ENCODE measurements at regions not wholly inside any gene's neighbourhood (a gene's known extent, or its start where the extent isn't known, plus 50 kb on each side); places are given as distances from the start of the nearest gene placed in this dataset.

DNA sequence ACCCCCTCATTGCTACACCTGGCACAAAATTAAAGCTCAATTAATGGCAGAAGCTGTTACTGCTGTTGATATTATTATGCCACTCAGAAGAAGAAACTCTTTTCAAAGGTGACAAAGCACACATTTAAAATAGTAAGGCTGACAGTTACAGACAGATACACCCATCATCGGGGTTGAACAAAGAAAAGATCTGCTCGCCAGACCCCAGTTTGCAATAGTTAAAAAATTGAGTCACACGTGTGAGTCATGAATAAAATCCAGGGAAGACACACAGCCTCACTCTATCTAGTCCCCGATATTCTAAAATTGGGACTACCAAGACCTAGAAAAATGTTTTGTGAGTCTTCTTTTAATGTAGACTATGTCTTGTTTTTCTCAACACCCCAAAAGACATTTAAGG is 330.0 kb upstream of the SOX9 start:
- Histone ChIP-seq H3K56ac (replicated peaks; ENCODE audit: insufficient read length, low read depth, low read length) (no peak overlapping the region), H3K9ac (replicated peaks in 1 of 4; ENCODE audit: extremely low read depth in 1 of 4, low read depth in 3 of 4, low read length in 3 of 4) (no peak overlapping the region), H4K20me1 (replicated peaks in 1 of 2; ENCODE audit: control insufficient read depth in 1 of 2, insufficient read depth in 2 of 2, low read length in 2 of 2) (no peaks in the 10 kb centered on the region), H3K36me3 (ENCODE audit: control insufficient read depth in 2 of 4, insufficient read depth in 4 of 4, low read length in 3 of 4) (no peaks in the 10 kb centered on the region), H2AK5ac (ENCODE audit: low read depth, low read length) (no peak overlapping the region), H3K23ac (ENCODE audit: insufficient read length) (no peak overlapping the region), H3K4me2 (ENCODE audit: insufficient read depth in 1 of 2, low read depth in 2 of 2, low read length in 2 of 2) (no peak overlapping the region), H3K27ac (ENCODE audit: low read depth, low read length) (no peak overlapping the region), H3K27me3 (replicated peaks in 1 of 4; ENCODE audit: control insufficient read depth in 3 of 4, extremely low read depth in 1 of 4, insufficient read depth in 3 of 4, low read length in 3 of 4) (no peaks in the 10 kb centered on the region), H3K4me3 (ENCODE audit: extremely low read depth in 1 of 4, insufficient read depth in 2 of 4, low read depth in 3 of 4, low read length in 4 of 4) (no peak overlapping the region), H2AFZ (ENCODE audit: low read length) (no peak overlapping the region), H3K79me2 (ENCODE audit: control insufficient read depth in 1 of 2, insufficient read depth in 2 of 2, low read length in 2 of 2) (no peaks in the 10 kb centered on the region), H2BK5ac (ENCODE audit: low read depth, low read length) (no peak overlapping the region), H2BK12ac (ENCODE audit: low read depth, low read length) (no peak overlapping the region), H3K18ac (ENCODE audit: extremely low read depth, low read length) (no peak overlapping the region), H4K8ac (ENCODE audit: extremely low read depth, insufficient read depth, low read length) (no peak overlapping the region), H3K79me1 (ENCODE audit: low read depth, low read length) (no peaks in the 10 kb centered on the region), H4K91ac (replicated peaks; ENCODE audit: insufficient read length, low read length) (no peak overlapping the region), H3K4me1 (replicated peaks in 1 of 4; ENCODE audit: control insufficient read depth in 3 of 4, insufficient read depth in 4 of 4, low read length in 3 of 4) (no peaks in the 10 kb centered on the region), H3K4ac (replicated peaks; ENCODE audit: insufficient read length, low read depth, low read length) (no peak overlapping the region), H2BK15ac (ENCODE audit: low read length) (no peak overlapping the region), H3K23me2 (ENCODE audit: low read depth, low read length) (no peaks in the 10 kb centered on the region), H2BK120ac (replicated peaks; ENCODE audit: low read depth, low read length) (no peak overlapping the region), H3K14ac (ENCODE audit: insufficient read length) (no peak overlapping the region), H4K5ac (ENCODE audit: insufficient read length, low read depth, low read length) (no peak overlapping the region), H3K9me3 (ENCODE audit: insufficient read depth in 2 of 2, low read depth in 1 of 2, low read length in 1 of 2) (no peaks in the 10 kb centered on the region), H2BK20ac (ENCODE audit: low read length) (no peak overlapping the region)
- FAIRE-seq (no peak), DNase-seq (ENCODE audit: low read depth in 1 of 2, low spot score in 2 of 2) (no peak)
- TF ChIP-seq SIN3A (conservative IDR thresholded peaks at IDR 0.05 in 1 of 2, IDR thresholded peaks at IDR 0.05 in 1 of 2; ENCODE audit: low read depth in 1 of 2, low read length in 2 of 2) (no peak), EZH2 (IDR thresholded peaks at IDR 0.05; ENCODE audit: low read depth, low read length, severe bottlenecking) (no peak), EP300 (IDR thresholded peaks at IDR 0.05; ENCODE audit: borderline replicate concordance in 1 of 2, low read depth in 2 of 2, low read length in 2 of 2) (no peak), ATF2 (IDR thresholded peaks at IDR 0.05; ENCODE audit: low read length) (no peak), TEAD4 (IDR thresholded peaks at IDR 0.05; ENCODE audit: low read depth, low read length) (no peak), KDM4A (IDR thresholded peaks at IDR 0.05; ENCODE audit: low read depth, low read length, severe bottlenecking) (no peak)
- ChIA-PET CTCF (ENCODE audit: partially characterized antibody) (no interaction called here), POLR2A (ENCODE audit: partially characterized antibody) (no interaction called here)
- WGBS, 2 experiments (ENCODE audit: extremely low coverage in 1 of 2, insufficient coverage in 1 of 2, insufficient read length in 1 of 2, insufficient replicate concordance in 2 of 2, low coverage in 1 of 2, low lambda C conversion rate in 2 of 2, missing lambda C conversion rate in 1 of 2), result 92% methylated on average over 4 of the region's 4 CpGs; no CpG with 5 or more reads in 1 of the 2 experiments
